GM12873 (cell line): ENCODE measurements at regions not wholly inside any gene's neighbourhood (a gene's known extent, or its start where the extent isn't known, plus 50 kb on each side); places are given as distances from the start of the nearest gene placed in this dataset.

Experiments used
- CTCF ChIP-seq: IDR thresholded peaks from 2 replicates; pipeline ENCODE4 v1.5.1; 2012; ENCODE audit warnings: low read depth, mild to moderate bottlenecking, moderate library complexity, low read length, control low read depth; ENCODE audit not compliant: insufficient read depth; ENCODE audit errors: missing control alignments

DNA sequence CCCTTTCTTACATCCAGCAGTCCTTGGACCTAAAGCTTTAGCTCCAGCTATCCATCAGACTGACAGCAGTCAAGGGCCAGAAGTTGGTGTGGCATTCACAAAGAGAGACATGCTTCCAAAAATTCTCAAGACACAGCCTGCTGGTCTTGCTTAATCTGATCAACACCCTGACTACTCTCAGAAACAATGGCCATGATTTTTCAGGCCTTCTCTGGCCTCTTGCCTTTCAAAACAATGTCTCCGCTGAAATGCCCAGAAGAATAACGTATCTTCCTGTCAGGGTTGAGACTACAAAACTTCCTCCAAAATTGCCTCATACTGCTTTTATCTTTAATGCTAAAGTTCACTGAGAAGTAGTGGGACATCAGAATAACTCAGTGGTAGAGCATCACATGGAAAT lies 205.4 kb upstream of the SETMAR start:
- no peak for TF ChIP-seq CTCF

DNA sequence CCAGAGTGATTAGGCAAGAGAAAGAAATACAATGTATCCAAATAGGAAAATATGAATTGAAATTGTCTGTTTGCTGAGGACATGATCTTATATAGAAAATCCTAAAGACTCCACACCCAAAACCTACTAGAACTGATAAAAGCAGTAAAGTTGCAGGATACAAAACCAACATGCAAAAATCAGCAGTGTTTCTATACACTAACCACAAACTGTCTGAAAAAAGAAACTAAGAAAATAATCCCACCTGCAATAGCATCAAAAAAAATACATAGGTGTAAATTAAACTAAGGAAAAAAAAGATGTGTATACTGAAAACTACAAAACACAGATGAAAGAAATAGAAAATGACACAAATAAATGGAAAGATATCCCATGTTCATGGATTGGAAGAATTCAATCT lies 203.6 kb upstream of the SETMAR start:
- no peak for TF ChIP-seq CTCF

GRCh38 chr3:4107430-4107829 lies 195.7 kb upstream of the SETMAR start:
- TF ChIP-seq CTCF, result no peak

- TF ChIP-seq CTCF, result no peak
Measured at GRCh38 chr3:4113811-4114522, 189.2 kb upstream of the SETMAR start.

GRCh38 chr3:4119119-4119518 lies 184.1 kb upstream of the SETMAR start:
- no peak for TF ChIP-seq CTCF

DNA sequence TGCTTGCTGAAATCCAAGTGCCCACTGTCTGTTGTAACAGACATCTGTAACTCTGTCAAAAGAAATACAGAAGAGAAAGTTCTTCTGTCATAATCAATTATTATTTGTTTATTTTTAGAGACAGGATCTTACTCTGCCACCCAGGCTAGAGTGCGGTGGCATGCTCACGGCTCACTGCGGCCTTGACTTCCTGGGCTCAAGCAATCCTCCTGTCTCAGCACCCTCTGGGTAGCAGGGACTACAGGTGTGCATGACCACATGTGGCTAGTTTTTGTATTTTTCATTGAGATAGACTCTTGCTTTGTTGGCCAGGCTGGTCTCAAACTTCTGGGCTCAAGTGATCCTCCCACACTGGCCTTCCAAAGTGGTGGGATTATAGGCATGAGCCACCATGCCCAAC lies 177.6 kb upstream of the SETMAR start:
- TF ChIP-seq CTCF, result no peak

- no peak for TF ChIP-seq CTCF
Measured at GRCh38 chr3:4138150-4138785, 164.9 kb upstream of the SETMAR start.
